GM13976 (cell line): ENCODE measurements at regions not wholly inside any gene's neighbourhood (a gene's known extent, or its start where the extent isn't known, plus 50 kb on each side); places are given as distances from the start of the nearest gene placed in this dataset.
"Not testable (repeated sequence)": the region's sequence is repeated elsewhere in the genome, so short reads cannot be mapped to it uniquely, and the experiment has no call there.

Experiments used
- DNase-seq: peaks from one replicate; pipeline ENCODE4 v3.0.0; 2012; ENCODE audit warnings: low spot score
- in situ Hi-C: fragments of 300-500 bp; cut with MboI; formaldehyde crosslinking; loops from one replicate; pipeline ENCODE4 v1.12.0; 2022; ENCODE audit warnings: low sequenced_read_pairs, mixed read lengths, inconsistent platforms; ENCODE audit not compliant: unreplicated experiment
- TF ChIP-seq, protein P1 (sequence below): IDR thresholded peaks from 2 replicates; pipeline ENCODE4 v1.5.1; 2012; ENCODE audit warnings: borderline replicate concordance, mild to moderate bottlenecking; ENCODE audit not compliant: insufficient read depth; ENCODE audit errors: extremely low read depth, missing control alignments, control extremely low read depth

DNA sequence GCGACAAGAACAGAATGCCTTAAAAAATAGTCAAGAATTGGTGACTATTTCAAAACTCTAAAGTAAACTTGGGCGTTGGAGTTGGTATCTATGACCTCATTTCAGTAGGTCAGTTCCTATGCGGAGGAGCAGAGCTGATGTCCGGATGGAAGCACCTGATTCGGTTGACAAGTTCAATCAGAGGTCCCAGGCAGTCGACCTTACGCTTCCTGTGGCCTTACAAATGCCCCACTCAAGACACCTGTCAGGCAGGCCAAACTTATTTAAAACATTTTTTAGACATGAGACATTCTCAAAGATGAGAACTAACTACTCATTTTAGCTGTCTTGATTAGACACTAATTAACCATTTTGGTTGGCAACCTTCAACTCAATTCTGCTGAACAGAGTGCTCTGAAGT lies 137.7 kb upstream of the ADAMTS3 start:
- in situ Hi-C loops = loop anchor here (10.0 to 25.0 kb wide), 2 partner anchors 308 to 581 kb away; no protein-coding TSS in a partner anchor
- DNase-seq = no peak
- TF ChIP-seq, protein P1, sequence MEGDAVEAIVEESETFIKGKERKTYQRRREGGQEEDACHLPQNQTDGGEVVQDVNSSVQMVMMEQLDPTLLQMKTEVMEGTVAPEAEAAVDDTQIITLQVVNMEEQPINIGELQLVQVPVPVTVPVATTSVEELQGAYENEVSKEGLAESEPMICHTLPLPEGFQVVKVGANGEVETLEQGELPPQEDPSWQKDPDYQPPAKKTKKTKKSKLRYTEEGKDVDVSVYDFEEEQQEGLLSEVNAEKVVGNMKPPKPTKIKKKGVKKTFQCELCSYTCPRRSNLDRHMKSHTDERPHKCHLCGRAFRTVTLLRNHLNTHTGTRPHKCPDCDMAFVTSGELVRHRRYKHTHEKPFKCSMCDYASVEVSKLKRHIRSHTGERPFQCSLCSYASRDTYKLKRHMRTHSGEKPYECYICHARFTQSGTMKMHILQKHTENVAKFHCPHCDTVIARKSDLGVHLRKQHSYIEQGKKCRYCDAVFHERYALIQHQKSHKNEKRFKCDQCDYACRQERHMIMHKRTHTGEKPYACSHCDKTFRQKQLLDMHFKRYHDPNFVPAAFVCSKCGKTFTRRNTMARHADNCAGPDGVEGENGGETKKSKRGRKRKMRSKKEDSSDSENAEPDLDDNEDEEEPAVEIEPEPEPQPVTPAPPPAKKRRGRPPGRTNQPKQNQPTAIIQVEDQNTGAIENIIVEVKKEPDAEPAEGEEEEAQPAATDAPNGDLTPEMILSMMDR = no peak

DNA sequence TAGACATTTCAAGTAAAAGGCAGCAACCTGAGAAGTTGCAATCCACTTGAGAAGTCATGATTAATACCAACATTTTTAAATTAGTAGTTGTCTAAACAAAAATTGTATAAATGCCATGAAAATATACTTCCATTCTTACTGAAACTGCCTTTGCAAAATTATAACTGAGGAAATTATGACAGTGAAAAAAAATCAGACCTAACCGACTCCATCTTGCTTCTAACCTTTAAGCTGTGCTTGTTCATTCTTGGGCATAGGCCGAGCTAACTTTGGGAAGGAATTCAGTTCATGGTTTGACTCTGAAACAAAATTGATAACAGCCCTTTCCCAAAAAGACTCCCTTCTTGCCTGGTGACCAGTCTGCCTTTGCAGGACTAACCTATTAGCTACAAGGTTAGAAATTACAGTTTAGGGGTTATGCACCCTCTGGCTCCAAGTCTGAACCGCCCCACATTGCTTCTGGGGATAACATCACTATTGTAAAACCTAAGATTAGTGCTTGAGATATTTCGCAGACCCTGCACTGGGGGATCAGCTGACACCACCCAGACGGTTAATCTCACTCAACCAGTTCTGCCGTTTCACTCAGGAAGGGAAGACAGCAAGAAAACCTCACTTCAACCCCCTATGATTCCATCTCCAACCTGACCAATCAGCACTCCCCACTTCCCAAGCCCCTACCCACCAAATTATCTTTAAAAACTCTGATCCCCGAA lies 136.1 kb upstream of the ADAMTS3 start:
- DNase-seq = not testable (repeated sequence)
- in situ Hi-C loops = loop anchor here (10.0 to 25.0 kb wide), 2 partner anchors 310 to 582 kb away; no protein-coding TSS in a partner anchor

DNA sequence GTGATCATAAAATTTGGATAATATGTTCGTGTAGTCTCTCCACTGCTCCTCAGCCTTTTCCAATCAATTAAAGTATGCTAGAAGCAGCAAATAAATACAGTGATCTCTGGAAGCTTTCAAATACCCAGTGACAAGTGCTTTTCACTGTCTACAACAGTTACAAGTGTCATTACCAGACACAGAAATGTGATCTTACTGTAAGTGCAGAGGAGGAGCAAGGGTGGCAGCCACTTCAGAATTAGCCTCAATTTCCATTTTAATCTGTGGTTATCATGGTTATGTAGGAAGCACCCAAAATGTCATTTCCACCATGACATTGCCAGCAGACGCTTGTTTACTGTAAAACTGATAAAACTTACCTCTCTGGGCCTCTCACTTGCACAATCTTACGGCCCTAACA lies 133.9 kb upstream of the ADAMTS3 start:
- in situ Hi-C loops = loop anchor here (10.0 to 25.0 kb wide), 2 partner anchors 312 to 584 kb away; no protein-coding TSS in a partner anchor

DNA sequence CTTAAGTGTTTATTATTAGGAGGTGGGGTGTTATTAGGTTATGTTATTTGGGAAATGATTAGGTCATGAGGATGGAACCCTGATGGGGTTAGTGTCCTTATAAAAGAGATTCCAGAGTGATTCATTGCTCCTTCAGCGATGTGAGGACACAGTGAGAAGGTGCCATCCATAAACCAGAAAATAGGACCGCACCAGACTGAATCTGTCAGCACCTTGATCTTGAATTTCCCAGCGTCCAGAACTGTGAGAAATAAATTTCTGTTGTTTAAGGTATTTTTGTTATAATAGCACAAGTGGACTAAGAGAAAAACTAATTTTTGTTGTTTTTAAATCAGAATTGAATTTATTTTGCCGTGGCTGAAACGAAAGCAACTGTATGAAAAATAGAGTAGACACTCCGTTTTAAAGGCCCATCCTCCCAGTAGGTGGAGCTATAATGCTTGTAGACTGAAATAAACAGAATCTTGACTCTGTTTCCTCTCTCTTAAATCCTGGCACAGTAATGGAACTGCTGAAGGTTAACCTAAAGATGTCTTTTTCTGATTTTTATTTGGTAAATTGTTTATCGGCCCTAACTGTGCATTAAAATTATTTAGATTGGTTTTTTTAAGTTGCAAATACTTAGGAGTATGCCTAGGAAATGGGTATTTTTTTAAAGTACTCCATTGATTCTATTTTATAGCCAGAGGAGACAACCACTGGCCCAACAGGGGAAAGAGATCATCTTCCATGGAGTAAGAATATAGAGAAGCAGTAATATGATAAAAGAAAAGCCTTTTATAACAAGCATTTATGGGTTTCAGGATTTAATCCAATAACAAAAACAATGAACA lies 133.2 kb upstream of the ADAMTS3 start:
- DNase-seq = peak; percentile 28
- TF ChIP-seq, protein P1 = peak; percentile 29
- in situ Hi-C loops = loop anchor here (10.0 to 25.0 kb wide), 2 partner anchors 313 to 585 kb away; no protein-coding TSS in a partner anchor

More for the DNA sequence above, 133.9 kb upstream of the ADAMTS3 start:
- no peak for DNase-seq
- TF ChIP-seq, protein P1 = no peak

DNA sequence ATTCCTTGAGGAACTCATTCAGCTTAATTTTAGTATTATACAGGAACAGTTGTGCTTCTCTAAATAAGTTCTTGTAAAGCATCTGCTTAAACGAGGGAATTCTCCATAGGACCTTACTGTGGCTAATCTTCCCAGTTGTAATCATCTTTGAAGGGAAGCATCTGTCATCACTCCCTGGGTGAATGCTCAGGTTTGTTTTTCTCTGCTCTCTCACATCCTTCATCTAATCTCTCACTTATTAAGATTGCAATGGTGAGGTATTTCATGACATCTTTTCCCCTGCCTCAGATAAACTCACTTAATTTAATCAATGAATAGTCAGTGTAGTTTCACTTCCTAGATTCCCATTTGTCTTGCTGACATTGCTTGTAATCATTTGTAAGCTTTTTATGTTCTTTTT lies 121.8 kb upstream of the ADAMTS3 start:
- in situ Hi-C loops = no loop called here
- no peak for DNase-seq
- TF ChIP-seq, protein P1 = no peak

DNA sequence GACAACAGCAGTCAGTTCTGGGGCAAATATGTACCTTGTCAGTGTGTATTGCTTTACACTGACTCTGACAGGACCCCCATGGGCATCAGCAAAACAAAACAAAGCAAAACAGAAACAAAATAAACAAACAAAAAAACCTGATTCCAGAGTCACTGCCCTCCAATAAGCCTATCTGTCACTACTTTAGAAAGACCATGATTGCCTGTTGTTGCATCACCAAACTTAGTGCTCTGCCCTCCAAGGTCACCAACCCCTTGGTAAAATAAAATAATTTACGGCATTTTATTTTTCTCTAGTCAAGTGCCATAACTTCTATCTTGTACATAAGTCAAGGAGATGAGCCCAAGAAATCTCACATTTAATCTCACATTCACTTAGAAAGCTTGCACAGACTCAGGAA lies 120.9 kb upstream of the ADAMTS3 start:
- DNase-seq = no peak
- TF ChIP-seq, protein P1 = no peak
- in situ Hi-C loops = no loop called here

DNA sequence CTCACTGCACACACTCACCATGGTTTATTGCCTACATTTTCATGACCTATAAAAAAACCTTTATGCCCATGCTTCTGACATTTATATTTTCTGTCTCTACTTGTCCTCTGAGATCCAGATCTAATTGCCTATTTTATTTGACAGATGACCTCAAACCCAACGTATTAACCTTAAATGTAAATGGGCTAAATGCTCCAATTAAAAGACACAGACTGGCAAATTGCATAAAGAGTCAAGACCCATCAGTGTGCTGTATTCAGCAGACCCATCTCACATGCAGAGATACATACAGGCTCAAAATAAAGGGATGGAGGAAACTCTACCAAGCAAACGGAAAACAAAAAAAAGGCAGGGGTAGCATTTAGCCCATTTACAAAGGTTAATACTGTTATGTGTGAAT lies 117.4 kb upstream of the ADAMTS3 start:
- DNase-seq, in situ Hi-C loops: not testable (repeated sequence)
